CD14-positive monocyte (primary cell): ENCODE measurements at regions not wholly inside any gene's neighbourhood (a gene's known extent, or its start where the extent isn't known, plus 50 kb on each side); places are given as distances from the start of the nearest gene placed in this dataset.

Experiments
- DNase-seq, 3 donors: peaks; one replicate each; pipeline ENCODE4 v3.0.0-alpha.2; 2011 to 2022
- H2AFZ ChIP-seq: 2 replicates; pipeline ENCODE4 v1.6.0; 2012; ENCODE audit warnings: mild to moderate bottlenecking, low read depth, low read length, inconsistent platforms; ENCODE audit not compliant: insufficient read depth, poor library complexity, severe bottlenecking
- H3K27ac ChIP-seq, 2 donors: 1 replicate in 1 of 2; 2 replicates in 1 of 2; pipeline ENCODE4 v1.5.1; 2012 to 2013; ENCODE audit warnings: low read length in 2 of 2, control low read depth in 1 of 2, inconsistent platforms in 1 of 2, low read depth in 1 of 2, mild to moderate bottlenecking in 1 of 2
- H3K27me3 ChIP-seq, 2 donors: one replicate each; pipeline versions ENCODE4 v1.6.0 to v1.6.1; 2011 to 2013; ENCODE audit warnings: low read length in 2 of 2; ENCODE audit not compliant: control insufficient read depth in 2 of 2, insufficient read depth in 2 of 2
- H3K36me3 ChIP-seq, 2 donors: replicated peaks in 1 of 2; 1 replicate in 1 of 2; 2 replicates in 1 of 2; pipeline versions ENCODE4 v1.5.1 to v1.6.1; 2012 to 2013; ENCODE audit warnings: low read length in 2 of 2, control low read depth in 1 of 2, inconsistent platforms in 1 of 2, mild to moderate bottlenecking in 1 of 2; ENCODE audit not compliant: insufficient read depth in 2 of 2, control insufficient read depth in 1 of 2
- H3K4me1 ChIP-seq, 2 donors: 1 replicate in 1 of 2; 2 replicates in 1 of 2; pipeline versions ENCODE4 v1.5.1 to v1.6.1; 2012 to 2013; ENCODE audit warnings: low read length in 2 of 2, control low read depth in 1 of 2, inconsistent platforms in 1 of 2, mild to moderate bottlenecking in 1 of 2, moderate library complexity in 1 of 2; ENCODE audit not compliant: insufficient read depth in 2 of 2, control insufficient read depth in 1 of 2
- H3K4me2 ChIP-seq: replicated peaks from 2 replicates; pipeline ENCODE3; 2012; ENCODE audit warnings: low read length, moderate library complexity, mild to moderate bottlenecking; ENCODE audit not compliant: poor library complexity, severe bottlenecking; ENCODE audit errors: extremely low read depth
- H3K4me3 ChIP-seq, 3 experiments: fragments of 200-600 bp in 1 of 3; sonication (generic) in 1 of 3; replicated peaks in 1 of 3; 1 replicate in 2 of 3; 2 replicates in 1 of 3; pipeline ENCODE4 v1.5.1; 2011 to 2013; ENCODE audit warnings: low read length in 3 of 3, mild to moderate bottlenecking in 3 of 3, control low read depth in 2 of 3, low read depth in 2 of 3, inconsistent platforms in 1 of 3, moderate library complexity in 1 of 3
- H3K79me2 ChIP-seq: 2 replicates; pipeline ENCODE4 v1.6.0; 2012; ENCODE audit warnings: mild to moderate bottlenecking, control low read depth, inconsistent platforms, low read length, moderate library complexity; ENCODE audit not compliant: insufficient read depth
- H3K9ac ChIP-seq: 2 replicates; pipeline ENCODE4 v1.6.0; 2017; ENCODE audit warnings: low read length, mild to moderate bottlenecking; ENCODE audit not compliant: insufficient read depth, poor library complexity, severe bottlenecking
- H3K9me3 ChIP-seq, 2 donors: replicated peaks in 1 of 2; 1 replicate in 1 of 2; 2 replicates in 1 of 2; pipeline versions ENCODE4 v1.5.1 to v1.6.1; 2012 to 2013; ENCODE audit warnings: low read length in 2 of 2, control low read depth in 1 of 2; ENCODE audit not compliant: control insufficient read depth in 1 of 2, insufficient read depth in 1 of 2
- H4K20me1 ChIP-seq: 2 replicates; pipeline ENCODE4 v1.6.0; 2012; ENCODE audit warnings: mild to moderate bottlenecking, low read length, control low read depth, moderate library complexity; ENCODE audit not compliant: insufficient read depth
- H3K27ac Mint-ChIP-seq, 7 donors: one replicate each; pipeline ENCODE4 v1.8.0; 2020; ENCODE audit warnings: mild to moderate bottlenecking in 7 of 7, mixed read lengths in 7 of 7, moderate library complexity in 6 of 7, inconsistent platforms in 2 of 7
- H3K27me3 Mint-ChIP-seq, 3 donors: one replicate each; pipeline ENCODE4 v1.8.0; 2021 to 2022; ENCODE audit warnings: low read depth in 3 of 3, mild to moderate bottlenecking in 3 of 3, mixed read lengths in 3 of 3, moderate library complexity in 3 of 3, inconsistent platforms in 1 of 3
- H3K36me3 Mint-ChIP-seq, 2 donors: one replicate each; pipeline ENCODE4 v1.8.0; 2020; ENCODE audit warnings: mixed read lengths in 2 of 2, inconsistent platforms in 1 of 2, mild to moderate bottlenecking in 1 of 2
- H3K4me1 Mint-ChIP-seq: one replicate; pipeline ENCODE4 v1.8.0; 2020; ENCODE audit warnings: mild to moderate bottlenecking, mixed read lengths
- H3K4me3 Mint-ChIP-seq, 2 donors: one replicate each; pipeline ENCODE4 v1.8.0; 2020; ENCODE audit warnings: mild to moderate bottlenecking in 2 of 2, mixed read lengths in 2 of 2, moderate library complexity in 1 of 2
- H3K9me3 Mint-ChIP-seq, 7 donors: one replicate each; pipeline ENCODE4 v1.8.0; 2020 to 2022; ENCODE audit warnings: mixed read lengths in 7 of 7, mild to moderate bottlenecking in 6 of 7, moderate library complexity in 6 of 7, inconsistent platforms in 2 of 7
- WGBS: methylation state at CpG from one replicate; pipeline ENCODE4 v1.1.5; 2013; ENCODE audit warnings: missing lambda C conversion rate; ENCODE audit not compliant: insufficient coverage; 5-methylcytosine and 5-hydroxymethylcytosine counted together
- intact Hi-C, 2 donors: fragments of 100-400 bp; cut with micrococcal nuclease; formaldehyde crosslinking; loops; one replicate each; pipeline versions ENCODE4 v1.15.0 to v1.15.1; 2023
- TF ChIP-seq, protein P1 (sequence below): fragments of 200-600 bp; IDR thresholded peaks from one replicate; pipeline ENCODE4 v1.8.0; 2022; ENCODE audit warnings: antibody characterized with exemption, mild to moderate bottlenecking

DNA sequence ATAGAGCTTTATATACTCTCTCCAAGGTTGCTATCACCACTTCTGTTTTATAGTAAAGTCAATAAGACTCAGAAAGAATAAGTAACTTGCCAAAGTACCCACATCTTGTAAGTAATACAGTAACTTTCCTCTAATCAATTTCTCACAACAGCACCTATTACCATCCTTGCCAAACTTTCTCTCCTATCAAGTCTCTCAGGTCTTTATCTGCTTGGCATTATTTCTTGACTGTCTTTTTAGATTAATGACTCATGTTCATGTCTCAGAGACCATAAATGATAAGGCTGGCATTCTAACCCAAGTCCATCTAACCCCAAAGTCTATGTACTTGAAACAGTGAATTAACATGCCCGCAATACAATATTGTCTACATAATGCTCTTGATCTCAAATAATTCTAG is 618.0 kb upstream of the ZEB2 start:
- H3K36me3 ChIP-seq = no peaks in the 10 kb centered on the region
- no peak overlapping the region for H2AFZ ChIP-seq
- H3K4me2 ChIP-seq = no peak overlapping the region
- WGBS = no CpG with 5 or more reads among the region's 1 CpG
- no peaks in the 10 kb centered on the region for H3K27me3 ChIP-seq
- H3K9me3 Mint-ChIP-seq = peaks cover 0 to 10% (median 6%) of the 10 kb centered on the region in 7 donors
- H3K27ac Mint-ChIP-seq = no peak overlapping the region
- no peak for DNase-seq
- peaks cover 13% of the 10 kb centered on the region for H3K4me1 Mint-ChIP-seq
- H3K79me2 ChIP-seq = no peaks in the 10 kb centered on the region
- intact Hi-C loops = no loop called here
- peaks cover 9 to 11% of the 10 kb centered on the region in 2 donors for H3K4me1 ChIP-seq
- H3K4me3 ChIP-seq = no peak overlapping the region
- H4K20me1 ChIP-seq = no peaks in the 10 kb centered on the region
- H3K36me3 Mint-ChIP-seq = no peaks in the 10 kb centered on the region
- no peak overlapping the region for H3K9ac ChIP-seq
- H3K4me3 Mint-ChIP-seq = no peak overlapping the region
- peaks cover 0 to 3% (median 0%) of the 10 kb centered on the region in 3 donors for H3K27me3 Mint-ChIP-seq
- no peak overlapping the region for H3K27ac ChIP-seq
- H3K9me3 ChIP-seq = no peaks in the 10 kb centered on the region
- TF ChIP-seq, protein P1, sequence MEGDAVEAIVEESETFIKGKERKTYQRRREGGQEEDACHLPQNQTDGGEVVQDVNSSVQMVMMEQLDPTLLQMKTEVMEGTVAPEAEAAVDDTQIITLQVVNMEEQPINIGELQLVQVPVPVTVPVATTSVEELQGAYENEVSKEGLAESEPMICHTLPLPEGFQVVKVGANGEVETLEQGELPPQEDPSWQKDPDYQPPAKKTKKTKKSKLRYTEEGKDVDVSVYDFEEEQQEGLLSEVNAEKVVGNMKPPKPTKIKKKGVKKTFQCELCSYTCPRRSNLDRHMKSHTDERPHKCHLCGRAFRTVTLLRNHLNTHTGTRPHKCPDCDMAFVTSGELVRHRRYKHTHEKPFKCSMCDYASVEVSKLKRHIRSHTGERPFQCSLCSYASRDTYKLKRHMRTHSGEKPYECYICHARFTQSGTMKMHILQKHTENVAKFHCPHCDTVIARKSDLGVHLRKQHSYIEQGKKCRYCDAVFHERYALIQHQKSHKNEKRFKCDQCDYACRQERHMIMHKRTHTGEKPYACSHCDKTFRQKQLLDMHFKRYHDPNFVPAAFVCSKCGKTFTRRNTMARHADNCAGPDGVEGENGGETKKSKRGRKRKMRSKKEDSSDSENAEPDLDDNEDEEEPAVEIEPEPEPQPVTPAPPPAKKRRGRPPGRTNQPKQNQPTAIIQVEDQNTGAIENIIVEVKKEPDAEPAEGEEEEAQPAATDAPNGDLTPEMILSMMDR = no peak

- Histone ChIP-seq H3K36me3 (no peaks in the 10 kb centered on the region), H4K20me1 (no peaks in the 10 kb centered on the region), H3K9ac (no peak overlapping the region), H2AFZ (no peak overlapping the region), H3K27ac (no peak overlapping the region), H3K27me3 (no peaks in the 10 kb centered on the region), H3K4me2 (no peak overlapping the region), H3K9me3 (no peaks in the 10 kb centered on the region), H3K4me1 (peaks cover 8% of the 10 kb centered on the region in 2 donors), H3K4me3 (no peak overlapping the region), H3K79me2 (no peaks in the 10 kb centered on the region)
- TF ChIP-seq, protein P1 = no peak
- no peaks in the 10 kb centered on the region for H3K36me3 Mint-ChIP-seq
- H3K9me3 Mint-ChIP-seq = peaks cover 0 to 10% (median 6%) of the 10 kb centered on the region in 7 donors
- no peak overlapping the region for H3K27ac Mint-ChIP-seq
- no peak overlapping the region for H3K4me3 Mint-ChIP-seq
- peaks cover 0 to 3% (median 0%) of the 10 kb centered on the region in 3 donors for H3K27me3 Mint-ChIP-seq
- 73% methylated on average over 2 of the region's 4 CpGs for WGBS
- intact Hi-C loops = no loop called here
- no peak for DNase-seq
- H3K4me1 Mint-ChIP-seq = peaks cover 10% of the 10 kb centered on the region
Measured at GRCh38 chr2:145137211-145137610, 617.3 kb upstream of the ZEB2 start.
